H9 (cell line): ENCODE measurements at regions not wholly inside any gene's neighbourhood (a gene's known extent, or its start where the extent isn't known, plus 50 kb on each side); places are given as distances from the start of the nearest gene placed in this dataset.
"Not testable (repeated sequence)": the region's sequence is repeated elsewhere in the genome, so short reads cannot be mapped to it uniquely, and the experiment has no call there.

Experiments
- DNase-seq: peaks from one replicate; pipeline ENCODE4 v3.0.0-alpha.2; 2017
- H2AFZ ChIP-seq: one replicate; pipeline ENCODE4 v1.6.1; 2013; ENCODE audit warnings: mild to moderate bottlenecking, low read length, control low read depth, moderate library complexity
- H2AK5ac ChIP-seq: 2 replicates; pipeline ENCODE4 v1.6.1; 2013; ENCODE audit warnings: low read length, control low read depth, mixed read lengths; ENCODE audit not compliant: insufficient read length
- H2BK120ac ChIP-seq: one replicate; pipeline ENCODE4 v1.6.1; 2013; ENCODE audit warnings: low read depth, mild to moderate bottlenecking, low read length, control low read depth, inconsistent platforms; ENCODE audit not compliant: poor library complexity, severe bottlenecking
- H2BK12ac ChIP-seq: 2 replicates; pipeline ENCODE4 v1.6.1; 2013; ENCODE audit warnings: low read length, control low read depth, mixed read lengths, low read depth; ENCODE audit not compliant: insufficient read length
- H2BK15ac ChIP-seq: 2 replicates; pipeline ENCODE4 v1.6.1; 2013; ENCODE audit warnings: low read depth, low read length, control low read depth
- H2BK20ac ChIP-seq: one replicate; pipeline ENCODE4 v1.6.1; 2013; ENCODE audit warnings: low read depth, mild to moderate bottlenecking, low read length, control low read depth, inconsistent platforms; ENCODE audit not compliant: poor library complexity, severe bottlenecking
- H2BK5ac ChIP-seq: 2 replicates; pipeline ENCODE4 v1.6.1; 2013; ENCODE audit warnings: low read length, control low read depth, mixed read lengths; ENCODE audit not compliant: insufficient read length
- H3K14ac ChIP-seq: 2 replicates; pipeline ENCODE4 v1.6.1; 2013; ENCODE audit warnings: low read length, control low read depth; ENCODE audit not compliant: insufficient read depth
- H3K18ac ChIP-seq: 2 replicates; pipeline ENCODE4 v1.6.1; 2013; ENCODE audit warnings: low read depth, mild to moderate bottlenecking, mixed read lengths, low read length, control low read depth; ENCODE audit not compliant: insufficient read length
- H3K23ac ChIP-seq: 2 replicates; pipeline ENCODE4 v1.6.1; 2013; ENCODE audit warnings: low read length, control low read depth, mixed read lengths, low read depth; ENCODE audit not compliant: insufficient read length
- H3K23me2 ChIP-seq: 2 replicates; pipeline ENCODE4 v1.6.1; 2013; ENCODE audit warnings: low read depth, mild to moderate bottlenecking, mixed read lengths, low read length, control low read depth; ENCODE audit not compliant: insufficient read length, poor library complexity, severe bottlenecking
- H3K27ac ChIP-seq: 2 replicates; pipeline ENCODE4 v1.5.1; 2013; ENCODE audit warnings: low read length, control low read depth, mixed read lengths, low read depth; ENCODE audit not compliant: insufficient read length
- H3K27me3 ChIP-seq: 2 replicates; pipeline ENCODE4 v1.6.1; 2013; ENCODE audit warnings: low read length, control low read depth, inconsistent platforms; ENCODE audit not compliant: insufficient read depth
- H3K4ac ChIP-seq: 2 replicates; pipeline ENCODE4 v1.6.1; 2013; ENCODE audit warnings: low read depth, mild to moderate bottlenecking, control low read depth, inconsistent platforms, low read length, moderate library complexity
- H3K4me1 ChIP-seq: 2 replicates; pipeline ENCODE4 v1.6.1; 2013; ENCODE audit warnings: low read length, control low read depth, inconsistent platforms; ENCODE audit not compliant: insufficient read depth
- H3K4me2 ChIP-seq: 2 replicates; pipeline ENCODE4 v1.6.1; 2013; ENCODE audit warnings: low read length, control low read depth, mixed read lengths; ENCODE audit not compliant: insufficient read length, insufficient read depth
- H3K56ac ChIP-seq: 2 replicates; pipeline ENCODE4 v1.6.1; 2013; ENCODE audit warnings: low read depth, mild to moderate bottlenecking, mixed read lengths, low read length, control low read depth; ENCODE audit not compliant: insufficient read length
- H3K79me1 ChIP-seq: 2 replicates; pipeline ENCODE4 v1.6.1; 2013; ENCODE audit warnings: low read depth, mild to moderate bottlenecking, moderate library complexity, low read length, control low read depth, inconsistent platforms; ENCODE audit not compliant: insufficient read depth, poor library complexity, severe bottlenecking
- H3K79me2 ChIP-seq: 2 replicates; pipeline ENCODE4 v1.6.1; 2013; ENCODE audit warnings: low read length, control low read depth, inconsistent platforms; ENCODE audit not compliant: insufficient read depth
- H3K9ac ChIP-seq: 2 replicates; pipeline ENCODE4 v1.6.1; 2013; ENCODE audit warnings: low read length, control low read depth, mixed read lengths; ENCODE audit not compliant: insufficient read length; ENCODE audit errors: extremely low read depth
- H3K9me3 ChIP-seq: one replicate; pipeline ENCODE4 v1.6.1; 2013; ENCODE audit warnings: low read depth, low read length, inconsistent platforms; ENCODE audit not compliant: control insufficient read depth
- H3T11ph ChIP-seq: one replicate; pipeline ENCODE4 v1.6.1; 2013; ENCODE audit warnings: mild to moderate bottlenecking, low read length, control low read depth, inconsistent platforms
- H4K20me1 ChIP-seq: one replicate; pipeline ENCODE4 v1.6.1; 2013; ENCODE audit not compliant: control insufficient read depth, insufficient read length, insufficient read depth
- H4K5ac ChIP-seq: 2 replicates; pipeline ENCODE4 v1.6.1; 2013; ENCODE audit warnings: low read depth, mild to moderate bottlenecking, mixed read lengths, low read length, control low read depth; ENCODE audit not compliant: insufficient read length
- H4K8ac ChIP-seq: replicated peaks from 2 replicates; pipeline ENCODE4 v1.6.1; 2013; ENCODE audit warnings: low read length, control low read depth, mixed read lengths, low read depth; ENCODE audit not compliant: insufficient read length
- H4K91ac ChIP-seq: 2 replicates; pipeline ENCODE4 v1.6.1; 2013; ENCODE audit warnings: low read depth, mild to moderate bottlenecking, moderate library complexity, mixed read lengths, low read length, control low read depth; ENCODE audit not compliant: insufficient read length
- H3K27ac Mint-ChIP-seq, 3 experiments: 2 replicates in 2 of 3; 3 replicates in 1 of 3; pipeline ENCODE4 v1.8.0; 2020 to 2021; ENCODE audit warnings: mixed read lengths in 3 of 3, mild to moderate bottlenecking in 1 of 3, moderate library complexity in 1 of 3
- H3K27me3 Mint-ChIP-seq: 2 replicates; pipeline ENCODE4 v1.8.0; 2021; ENCODE audit warnings: low read depth, mild to moderate bottlenecking, moderate library complexity, mixed read lengths
- H3K36me3 Mint-ChIP-seq, 3 experiments: 2 replicates in 2 of 3; 3 replicates in 1 of 3; pipeline ENCODE4 v1.8.0; 2020 to 2021; ENCODE audit warnings: low read depth in 3 of 3, mixed read lengths in 3 of 3; ENCODE audit not compliant: insufficient read depth in 1 of 3
- H3K4me1 Mint-ChIP-seq, 2 experiments: 2 replicates each; pipeline ENCODE4 v1.8.0; 2020; ENCODE audit warnings: mixed read lengths in 2 of 2
- H3K4me3 Mint-ChIP-seq, 2 experiments: 2 replicates in 1 of 2; 3 replicates in 1 of 2; pipeline ENCODE4 v1.8.0; 2020 to 2021; ENCODE audit warnings: mild to moderate bottlenecking in 2 of 2, mixed read lengths in 2 of 2, moderate library complexity in 1 of 2
- H3K9me3 Mint-ChIP-seq, 2 experiments: 2 replicates in 1 of 2; 3 replicates in 1 of 2; pipeline ENCODE4 v1.8.0; 2020; ENCODE audit warnings: mild to moderate bottlenecking in 2 of 2, mixed read lengths in 2 of 2, moderate library complexity in 1 of 2
- WGBS: extraction: QIAGEN DNeasy Blood & Tissue Kit; methylation state at CpG from one replicate; pipeline ENCODE4 v1.1.7; 2013; ENCODE audit warnings: missing lambda C conversion rate, low lambda C conversion rate, mixed read lengths; ENCODE audit not compliant: insufficient read length; ENCODE audit errors: extremely low coverage; 5-methylcytosine and 5-hydroxymethylcytosine counted together
- TF ChIP-seq, protein P1 (sequence below): fragments of 200-600 bp; sonication (generic); conservative IDR thresholded peaks from 3 replicates; pipeline ENCODE4 v1.8.0; 2021; ENCODE audit warnings: antibody characterized with exemption, mild to moderate bottlenecking

DNA sequence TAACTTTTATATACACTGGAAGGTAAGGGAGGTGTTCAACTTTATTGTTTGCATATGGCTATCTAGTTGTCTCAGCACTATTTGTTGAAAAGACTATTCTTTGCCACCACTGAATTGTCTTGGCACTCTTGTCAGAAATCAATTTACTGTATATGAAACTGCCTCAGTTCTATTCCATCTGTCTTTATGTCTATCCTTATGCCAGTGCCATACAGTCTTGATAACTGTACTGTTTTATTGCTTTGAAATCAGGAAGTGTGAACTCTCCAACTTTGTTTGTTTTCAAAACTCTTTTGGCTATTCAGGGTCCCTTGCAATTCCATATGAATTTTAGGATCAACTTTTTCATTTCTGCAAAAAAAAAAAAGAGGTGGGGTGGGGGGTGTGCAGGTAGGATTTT, 77.2 kb downstream of the PRSS23 start:
- Histone ChIP-seq H4K8ac (no peak overlapping the region), H4K91ac (no peak overlapping the region), H3K9ac (no peak overlapping the region), H3K23ac (no peak overlapping the region), H4K20me1 (no peaks in the 10 kb centered on the region), H3K18ac (no peak overlapping the region), H2BK20ac (no peak overlapping the region), H3K4ac (no peak overlapping the region), H2BK120ac (no peak overlapping the region), H2BK5ac (no peak overlapping the region), H3K4me2 (no peak overlapping the region), H3K79me2 (no peaks in the 10 kb centered on the region), H3K23me2 (no peaks in the 10 kb centered on the region), H3K27me3 (no peaks in the 10 kb centered on the region), H3K4me1 (peaks cover 3% of the 10 kb centered on the region; the same call in 1 of the 2 replicates), H3K9me3 (no peaks in the 10 kb centered on the region), H3K79me1 (no peaks in the 10 kb centered on the region), H2AK5ac (no peak overlapping the region), H3K14ac (no peak overlapping the region), H4K5ac (no peak overlapping the region), H2BK15ac (no peak overlapping the region), H3K27ac (no peak overlapping the region), H2BK12ac (no peak overlapping the region), H3T11ph (no peak overlapping the region), H2AFZ (no peak overlapping the region), H3K56ac (no peak overlapping the region)
- TF ChIP-seq, protein P1, sequence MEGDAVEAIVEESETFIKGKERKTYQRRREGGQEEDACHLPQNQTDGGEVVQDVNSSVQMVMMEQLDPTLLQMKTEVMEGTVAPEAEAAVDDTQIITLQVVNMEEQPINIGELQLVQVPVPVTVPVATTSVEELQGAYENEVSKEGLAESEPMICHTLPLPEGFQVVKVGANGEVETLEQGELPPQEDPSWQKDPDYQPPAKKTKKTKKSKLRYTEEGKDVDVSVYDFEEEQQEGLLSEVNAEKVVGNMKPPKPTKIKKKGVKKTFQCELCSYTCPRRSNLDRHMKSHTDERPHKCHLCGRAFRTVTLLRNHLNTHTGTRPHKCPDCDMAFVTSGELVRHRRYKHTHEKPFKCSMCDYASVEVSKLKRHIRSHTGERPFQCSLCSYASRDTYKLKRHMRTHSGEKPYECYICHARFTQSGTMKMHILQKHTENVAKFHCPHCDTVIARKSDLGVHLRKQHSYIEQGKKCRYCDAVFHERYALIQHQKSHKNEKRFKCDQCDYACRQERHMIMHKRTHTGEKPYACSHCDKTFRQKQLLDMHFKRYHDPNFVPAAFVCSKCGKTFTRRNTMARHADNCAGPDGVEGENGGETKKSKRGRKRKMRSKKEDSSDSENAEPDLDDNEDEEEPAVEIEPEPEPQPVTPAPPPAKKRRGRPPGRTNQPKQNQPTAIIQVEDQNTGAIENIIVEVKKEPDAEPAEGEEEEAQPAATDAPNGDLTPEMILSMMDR: no peak
- DNase-seq: no peak
- peaks cover 17 to 19% of the 10 kb centered on the region in 2 experiments; a peak in 4 of 5 replicates for H3K9me3 Mint-ChIP-seq
- H3K27ac Mint-ChIP-seq: no peak overlapping the region
- H3K4me1 Mint-ChIP-seq: peaks cover 3% of the 10 kb centered on the region in 2 experiments; a peak in 1 of 4 replicates
- peaks cover 2 to 19% (median 5%) of the 10 kb centered on the region in 3 experiments; a peak in 5 of 7 replicates for H3K36me3 Mint-ChIP-seq
- peaks cover 1% of the 10 kb centered on the region for H3K27me3 Mint-ChIP-seq
- no peak overlapping the region for H3K4me3 Mint-ChIP-seq

DNA sequence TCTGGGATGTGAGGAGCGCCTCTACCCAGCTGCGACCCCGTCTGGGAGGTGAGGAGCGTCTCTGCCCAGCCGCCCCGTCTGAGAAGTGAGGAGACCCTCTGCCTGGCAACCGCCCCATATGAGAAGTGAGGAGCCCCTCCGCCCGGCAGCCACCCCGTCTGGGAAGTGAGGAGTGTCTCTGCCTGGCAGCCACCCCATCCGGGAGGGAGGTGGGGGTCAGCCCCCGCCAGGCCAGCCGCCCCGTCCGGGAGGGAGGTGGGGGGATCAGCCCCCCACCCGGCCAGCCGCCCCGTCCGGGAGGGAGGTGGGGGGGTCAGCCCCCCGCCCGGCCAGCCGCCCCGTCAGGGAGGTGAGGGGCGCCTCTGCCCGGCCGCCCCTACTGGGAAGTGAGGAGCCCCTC, 76.0 kb downstream of the FZD4 start:
- H3K18ac ChIP-seq, H2AFZ ChIP-seq, H2BK5ac ChIP-seq, H3K4me3 Mint-ChIP-seq, H3T11ph ChIP-seq, H3K79me1 ChIP-seq, H2BK20ac ChIP-seq, H3K4me1 Mint-ChIP-seq, H2BK15ac ChIP-seq, H3K79me2 ChIP-seq, H4K20me1 ChIP-seq, H3K27me3 Mint-ChIP-seq, H3K27me3 ChIP-seq, H3K14ac ChIP-seq, H4K91ac ChIP-seq, H2AK5ac ChIP-seq, H3K27ac ChIP-seq, H2BK120ac ChIP-seq, H3K4me2 ChIP-seq, H3K4ac ChIP-seq, H3K23me2 ChIP-seq, H3K4me1 ChIP-seq, H2BK12ac ChIP-seq, DNase-seq, H3K56ac ChIP-seq, H3K9me3 ChIP-seq, H3K27ac Mint-ChIP-seq, H4K8ac ChIP-seq, H3K23ac ChIP-seq, H4K5ac ChIP-seq, H3K9ac ChIP-seq: not testable (repeated sequence)
- Mint-ChIP-seq H3K36me3 (peaks cover 2 to 19% (median 5%) of the 10 kb centered on the region in 3 experiments; a peak in 5 of 7 replicates), H3K9me3 (peaks cover 17 to 19% of the 10 kb centered on the region in 2 experiments; a peak in 4 of 5 replicates)
- no CpG with 5 or more reads among the region's 26 CpGs for WGBS
